NCI-H2196 (cell line): ENCODE measurements at regions not wholly inside any gene's neighbourhood (a gene's known extent, or its start where the extent isn't known, plus 50 kb on each side); places are given as distances from the start of the nearest gene placed in this dataset.
"Not testable (repeated sequence)": the region's sequence is repeated elsewhere in the genome, so short reads cannot be mapped to it uniquely, and the experiment has no call there.

Experiments
- DNase-seq: peaks from one replicate; lab custom pipeline; 2025; ENCODE audit not compliant: unreplicated experiment; lab: John Stamatoyannopoulos, UW

GRCh38 chr2:131738533-131738932 lies 210.8 kb downstream of the CCDC74A start:
- not testable (repeated sequence) for DNase-seq

DNA sequence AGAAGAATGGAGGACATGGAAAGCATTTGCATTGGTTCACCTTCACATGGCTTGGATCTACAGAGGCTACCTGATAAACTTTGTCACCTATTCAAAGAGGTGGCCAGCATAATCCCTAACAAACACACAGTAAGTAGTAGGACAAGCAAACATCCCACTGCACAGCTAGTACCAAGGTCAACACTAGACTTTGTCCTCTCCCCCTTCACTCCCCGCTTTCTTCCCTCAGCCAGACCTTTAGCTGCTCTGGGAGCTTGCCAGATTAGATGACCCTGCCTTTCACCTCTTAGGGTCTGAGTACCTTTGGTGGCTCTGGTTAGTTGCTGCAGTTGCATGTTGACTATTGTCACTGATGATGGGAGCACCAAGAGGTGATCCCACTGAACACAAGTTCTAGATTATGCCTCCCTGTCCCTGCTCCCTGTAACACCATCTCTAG lies 211.3 kb downstream of the CCDC74A start:
- not testable (repeated sequence) for DNase-seq

DNA sequence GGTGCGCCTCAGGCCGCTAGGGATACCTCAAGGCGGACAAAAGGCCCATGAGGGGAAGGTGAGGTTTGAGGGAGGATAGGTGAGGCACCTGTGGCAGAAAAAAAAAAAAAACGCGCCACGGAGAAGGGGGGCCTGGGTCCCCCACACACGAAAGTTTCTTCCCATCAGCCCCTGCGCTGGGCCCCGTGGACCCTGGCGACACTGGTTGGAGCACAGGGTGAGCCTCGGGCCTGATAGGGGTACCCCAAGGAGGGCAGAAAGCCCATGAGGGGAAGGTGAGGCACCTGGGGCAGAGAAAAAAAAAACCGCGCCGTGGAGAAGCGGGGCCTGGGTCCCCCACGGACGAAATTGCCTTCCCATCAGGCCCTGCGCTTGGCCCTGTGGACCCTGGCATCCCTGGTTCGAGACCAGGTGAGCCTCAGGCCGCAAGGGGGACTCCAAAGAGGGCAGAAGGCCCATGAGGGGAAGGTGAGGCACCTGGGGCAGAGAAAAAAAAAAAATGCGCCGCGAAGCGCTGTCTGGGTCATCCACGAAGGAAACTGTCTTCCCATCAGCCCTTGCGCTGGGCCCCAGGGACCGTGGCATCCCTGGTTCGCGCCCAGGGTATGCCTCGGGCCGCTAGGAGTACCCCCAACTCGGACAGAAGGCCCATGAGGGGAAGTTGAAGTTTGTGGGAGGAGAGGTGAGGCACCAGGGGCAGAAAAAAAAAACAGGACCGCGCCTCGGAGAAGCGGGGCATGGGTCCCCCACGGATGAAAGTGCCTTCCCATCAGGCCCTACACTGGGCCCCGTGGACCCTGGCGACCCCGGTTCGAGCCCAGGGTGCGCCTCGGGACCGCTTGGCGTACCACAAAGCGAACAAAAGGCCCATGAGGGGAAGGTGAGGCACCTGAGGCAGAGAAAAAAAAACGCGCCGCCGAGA lies 226.2 kb downstream of the CCDC74A start:
- no peak for DNase-seq

GRCh38 chr2:131754929-131755720 lies 227.4 kb downstream of the CCDC74A start:
- no peak for DNase-seq

DNA sequence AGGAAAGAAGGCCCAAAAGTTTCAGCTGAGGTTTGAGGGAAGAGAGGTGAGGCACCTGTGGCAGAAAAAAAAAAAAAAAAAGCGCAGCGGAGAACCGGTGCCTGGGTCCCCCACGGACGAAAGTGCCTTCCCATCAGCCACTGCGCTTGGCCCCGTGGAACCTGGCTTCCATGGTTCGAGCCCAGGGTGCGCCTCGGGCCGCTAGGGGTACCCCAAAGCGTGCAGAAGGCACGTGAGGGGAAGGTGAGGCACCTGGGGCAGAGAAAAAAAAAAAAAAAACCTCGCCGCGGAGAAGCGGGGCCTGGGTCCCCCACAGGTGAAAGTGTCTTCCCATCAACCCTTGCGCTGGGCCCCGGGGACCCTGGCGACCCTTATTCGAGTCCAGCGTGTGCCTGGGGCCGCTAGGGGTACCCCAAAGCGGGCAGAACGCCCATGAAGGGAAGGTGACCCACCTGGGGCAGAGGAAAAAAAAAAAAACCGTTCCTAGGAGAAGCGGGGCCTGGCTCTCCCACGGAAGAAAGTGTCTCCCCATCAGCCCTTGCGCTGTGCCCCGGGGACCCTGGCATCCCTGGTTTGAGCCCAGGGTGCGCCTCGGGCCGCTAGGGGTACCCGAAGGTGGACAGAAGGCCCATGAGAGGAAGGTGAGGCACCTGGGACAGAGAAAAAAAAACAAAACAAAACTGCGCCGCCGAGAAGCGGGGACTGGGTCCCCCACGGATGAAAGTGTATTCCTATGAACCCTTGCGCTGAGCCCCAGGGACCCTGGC lies 228.6 kb downstream of the CCDC74A start:
- DNase-seq: no peak

DNA sequence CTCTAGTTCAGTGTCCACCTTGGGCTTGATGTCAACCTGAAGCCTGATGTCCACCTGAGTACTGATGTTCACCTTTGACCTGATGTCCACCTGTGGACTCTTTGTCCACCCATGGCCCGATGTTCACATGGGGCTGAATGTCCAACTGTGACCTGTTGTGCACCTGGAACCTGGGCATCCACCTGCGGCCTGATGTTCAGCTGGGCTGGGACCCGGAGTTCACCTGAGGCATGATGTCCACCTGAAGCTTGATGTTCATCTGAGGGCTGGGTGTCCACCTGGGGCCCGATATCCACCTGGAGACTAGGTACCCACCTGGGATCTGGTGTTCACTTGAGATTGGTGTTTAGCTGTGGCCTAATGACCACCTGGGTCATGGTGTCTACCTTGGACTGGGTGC lies 231.3 kb downstream of the CCDC74A start:
- DNase-seq: not testable (repeated sequence)

DNA sequence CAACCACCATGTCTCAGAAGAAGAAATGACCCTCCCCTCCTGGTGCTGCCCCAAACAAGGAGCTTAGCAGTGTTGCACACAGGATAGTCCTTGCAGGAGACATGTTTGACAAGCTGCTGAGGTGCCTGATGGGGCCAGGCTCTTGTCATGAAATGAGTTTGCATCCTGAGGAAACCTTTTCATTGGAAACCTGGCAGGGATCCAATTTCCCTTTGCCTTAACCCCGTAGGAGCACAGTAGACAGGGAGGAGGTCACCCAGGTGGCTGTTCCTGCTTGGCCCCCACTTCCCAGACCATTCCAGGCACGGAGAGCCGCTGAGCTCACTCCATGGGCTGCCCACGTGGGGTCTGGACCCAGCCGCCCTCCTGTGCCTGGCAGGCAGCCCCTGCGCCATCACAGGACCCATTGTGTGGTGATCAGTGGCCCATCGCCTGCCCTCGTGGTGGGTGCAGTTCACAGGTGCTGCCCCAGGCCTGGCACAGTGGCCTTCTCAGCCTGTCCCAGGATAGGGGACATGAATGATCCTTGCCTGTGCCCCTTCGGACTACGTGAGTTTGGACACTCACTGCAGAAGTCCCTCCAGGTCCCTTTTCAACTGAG lies 247.4 kb downstream of the CCDC74A start:
- DNase-seq: not testable (repeated sequence)

GRCh38 chr2:131775903-131776506 lies 248.3 kb downstream of the CCDC74A start:
- not testable (repeated sequence) for DNase-seq

DNA sequence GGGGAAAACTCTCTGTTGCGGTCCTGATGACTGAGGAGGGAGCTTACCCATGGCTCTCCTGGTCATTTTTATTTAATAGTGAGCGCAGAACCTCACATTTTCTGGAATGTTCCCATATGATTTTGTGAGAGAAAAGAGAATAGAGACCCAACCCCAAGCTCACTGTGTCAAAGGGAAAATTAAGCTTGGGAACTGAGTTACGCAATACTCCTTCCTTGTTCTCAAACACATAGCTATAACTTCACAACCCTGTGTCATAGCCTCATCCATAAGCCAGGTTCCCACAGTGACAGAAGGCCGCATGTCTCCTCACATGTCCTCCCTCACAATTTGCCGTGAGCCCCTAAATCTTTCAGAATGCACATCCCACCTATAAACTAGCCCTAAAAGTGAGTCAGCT lies 252.8 kb downstream of the CCDC74A start:
- DNase-seq: not testable (repeated sequence)

DNA sequence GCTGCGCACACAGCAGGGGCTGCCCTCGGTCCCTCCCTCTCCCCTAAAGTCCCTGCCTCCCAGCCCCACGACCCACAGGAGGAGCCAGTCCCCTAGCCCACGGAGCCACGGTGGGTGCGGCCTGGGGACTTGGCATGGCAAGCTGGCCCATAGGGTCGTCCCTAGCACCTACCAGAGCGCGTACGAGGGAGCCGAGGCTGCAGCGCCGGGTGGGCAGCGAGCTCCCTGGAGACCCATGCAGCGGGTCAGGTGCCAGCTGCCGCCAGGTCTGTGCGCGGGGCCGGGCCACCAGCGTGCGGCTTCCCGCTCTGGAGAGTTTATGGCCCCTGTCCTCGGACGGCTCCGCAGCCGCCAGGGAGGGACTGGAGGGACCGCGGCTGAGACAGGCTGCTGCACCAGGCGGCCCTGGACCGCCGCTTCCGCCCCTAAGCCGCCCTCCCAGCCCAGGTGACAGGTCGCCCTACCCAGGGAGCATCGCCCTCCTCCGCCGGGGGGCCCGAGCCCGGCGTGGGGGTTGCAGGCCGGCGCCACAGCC lies 273.6 kb downstream of the CCDC74A start:
- DNase-seq: no peak

- DNase-seq: peak; percentile 9
Measured at GRCh38 chr2:131801745-131802350, 274.2 kb downstream of the CCDC74A start.

DNA sequence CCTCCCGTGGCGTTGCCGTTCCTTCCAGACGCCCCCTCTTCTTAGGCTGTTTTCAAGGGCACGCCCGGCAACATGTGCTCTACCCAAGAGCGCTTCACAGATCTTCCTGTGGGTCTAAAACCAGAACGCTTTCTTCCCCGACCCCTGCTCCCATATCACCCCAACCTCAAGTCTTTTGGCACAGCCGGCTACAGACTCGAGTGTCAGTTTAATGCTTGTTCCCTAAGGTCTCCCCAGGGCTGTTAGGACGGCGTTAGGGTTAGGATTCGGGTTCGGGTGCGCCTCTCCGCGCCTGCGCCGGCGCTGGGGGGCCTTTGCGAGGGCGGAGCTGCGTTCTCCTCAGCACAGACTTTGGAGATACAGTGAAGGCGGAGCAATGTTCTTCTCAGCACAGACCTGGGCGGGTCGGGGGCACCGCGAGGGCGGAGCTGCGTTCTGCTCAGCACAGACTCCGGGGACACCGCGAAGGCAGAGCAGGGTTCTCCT lies 274.7 kb downstream of the CCDC74A start:
- not testable (repeated sequence) for DNase-seq

GRCh38 chr2:131803237-131803636 lies 275.5 kb downstream of the CCDC74A start:
- not testable (repeated sequence) for DNase-seq

DNA sequence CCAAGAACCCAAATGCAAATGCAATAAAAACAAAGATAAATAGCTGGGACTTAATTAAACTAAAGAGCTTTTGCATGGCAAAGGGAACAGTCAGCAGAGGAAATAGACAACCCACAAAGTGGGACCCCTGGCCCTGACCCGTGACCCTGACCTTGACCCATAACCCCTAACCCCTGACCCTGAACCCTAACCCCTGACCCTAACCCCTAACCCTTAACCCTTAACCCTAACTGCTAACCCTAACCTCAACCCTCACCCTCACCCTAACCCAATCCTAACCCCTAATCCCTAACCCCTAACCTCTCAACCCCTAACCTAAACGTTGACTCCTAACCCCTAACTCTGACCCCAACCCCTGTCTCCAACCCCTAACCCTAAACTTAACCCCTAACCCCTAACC lies 284.9 kb downstream of the CCDC74A start:
- not testable (repeated sequence) for DNase-seq

- DNase-seq: not testable (repeated sequence)
Measured at GRCh38 chr2:131813378-131813777, 285.7 kb downstream of the CCDC74A start.

- not testable (repeated sequence) for DNase-seq
Measured at GRCh38 chr2:131818267-131818973, 290.7 kb downstream of the CCDC74A start.

- not testable (repeated sequence) for DNase-seq
Measured at GRCh38 chr2:131822237-131822721, 294.6 kb downstream of the CCDC74A start.

- not testable (repeated sequence) for DNase-seq
Measured at GRCh38 chr2:131823058-131823457, 295.4 kb downstream of the CCDC74A start.
